Upper lobe of right lung (tissue), 1 donor: ENCODE measurements at regions not wholly inside any gene's neighbourhood (a gene's known extent, or its start where the extent isn't known, plus 50 kb on each side); places are given as distances from the start of the nearest gene placed in this dataset.
"Not testable (repeated sequence)": the region's sequence is repeated elsewhere in the genome, so short reads cannot be mapped to it uniquely, and the experiment has no call there.

Source experiments
- ATAC-seq: fragments of 200-7000 bp; cut with Tn5 transposase; one replicate; pipeline ENCODE4 v1.9.1; 2020; ENCODE audit warnings: mild to moderate bottlenecking, moderate library complexity
- DNase-seq: peaks from one replicate; pipeline ENCODE4 v3.0.0-alpha.2; 2020
- H3K27ac ChIP-seq: fragments of 200-600 bp; one replicate; pipeline ENCODE4 v1.8.0; 2022
- H3K27me3 ChIP-seq: fragments of 200-600 bp; one replicate; pipeline ENCODE4 v1.8.0; 2022; ENCODE audit warnings: mild to moderate bottlenecking
- H3K36me3 ChIP-seq: fragments of 200-600 bp; one replicate; pipeline ENCODE4 v1.8.0; 2022
- H3K4me1 ChIP-seq: fragments of 200-600 bp; one replicate; pipeline ENCODE4 v1.8.0; 2022
- H3K4me3 ChIP-seq: fragments of 200-600 bp; one replicate; pipeline ENCODE4 v1.8.0; 2022; ENCODE audit warnings: mild to moderate bottlenecking
- H3K9me3 ChIP-seq: fragments of 200-600 bp; one replicate; pipeline ENCODE4 v1.8.0; 2022
- CTCF ChIP-seq: fragments of 200-600 bp; IDR thresholded peaks from one replicate; pipeline ENCODE4 v1.8.0; 2022; ENCODE audit warnings: antibody characterized with exemption
- intact Hi-C: fragments of 100-400 bp; cut with DNase I; formaldehyde crosslinking; loops from one replicate; pipeline ENCODE4 v1.11.0; 2022
- donor health status: DM: no; HTN: yes; CAD: no; lungs with severe emphysema.

GRCh38 chr12:92061061-92061460 lies 84.6 kb downstream of the BTG1 start:
- Histone ChIP-seq H3K27ac (no peak overlapping the region), H3K36me3 (no peaks in the 10 kb centered on the region), H3K9me3 (no peaks in the 10 kb centered on the region), H3K27me3 (no peaks in the 10 kb centered on the region), H3K4me1 (peaks cover 29% of the 10 kb centered on the region), H3K4me3 (no peak overlapping the region)
- ATAC-seq (no peak), DNase-seq (no peak)
- intact Hi-C loops, result no loop called here
- no peak for TF ChIP-seq CTCF

- Histone ChIP-seq H3K36me3 (no peaks in the 10 kb centered on the region), H3K4me1 (peaks cover 21% of the 10 kb centered on the region), H3K4me3 (no peak overlapping the region), H3K9me3 (no peaks in the 10 kb centered on the region), H3K27me3 (no peaks in the 10 kb centered on the region), H3K27ac (no peak overlapping the region)
- intact Hi-C loops, result no loop called here
- DNase-seq (no peak), ATAC-seq (peak; percentile 55)
- TF ChIP-seq CTCF, result no peak
These were observed 85.7 kb downstream of the BTG1 start for GRCh38 chr12:92059960-92060359.

- H3K4me1 ChIP-seq, result peaks cover 8% of the 10 kb centered on the region
- TF ChIP-seq CTCF, result no peak
- no peaks in the 10 kb centered on the region for H3K9me3 ChIP-seq
- intact Hi-C loops, result no loop called here
- ATAC-seq (no peak), DNase-seq (no peak)
- no peaks in the 10 kb centered on the region for H3K27me3 ChIP-seq
- H3K4me3 ChIP-seq, result no peak overlapping the region
- H3K36me3 ChIP-seq, result no peaks in the 10 kb centered on the region
- H3K27ac ChIP-seq, result no peak overlapping the region
These were observed 87.0 kb downstream of the BTG1 start for GRCh38 chr12:92058664-92059063.

GRCh38 chr12:92056756-92057155 lies 88.9 kb downstream of the BTG1 start:
- DNase-seq, H3K9me3 ChIP-seq, H3K27me3 ChIP-seq, H3K36me3 ChIP-seq, H3K27ac ChIP-seq, H3K4me1 ChIP-seq, intact Hi-C loops, ATAC-seq, H3K4me3 ChIP-seq: not testable (repeated sequence)

- Histone ChIP-seq H3K27ac (no peak overlapping the region), H3K36me3 (no peaks in the 10 kb centered on the region), H3K4me3 (no peak overlapping the region), H3K4me1 (peaks cover 5% of the 10 kb centered on the region), H3K9me3 (no peaks in the 10 kb centered on the region), H3K27me3 (no peaks in the 10 kb centered on the region)
- DNase-seq, result no peak
- no peak for TF ChIP-seq CTCF
- no peak for ATAC-seq
- intact Hi-C loops, result no loop called here
These were observed 89.4 kb downstream of the BTG1 start for GRCh38 chr12:92056290-92056689.

- Histone ChIP-seq H3K9me3 (no peaks in the 10 kb centered on the region), H3K27ac (no peak overlapping the region), H3K27me3 (no peaks in the 10 kb centered on the region), H3K4me1 (peaks cover 5% of the 10 kb centered on the region), H3K36me3 (no peaks in the 10 kb centered on the region), H3K4me3 (no peak overlapping the region)
- DNase-seq, result no peak
- intact Hi-C loops, result no loop called here
- no peak for TF ChIP-seq CTCF
- ATAC-seq, result peak; percentile 54
These were observed 89.8 kb downstream of the BTG1 start for GRCh38 chr12:92055877-92056276.
